ENCODE measurements at regions not wholly inside any gene's neighbourhood (a gene's known extent, or its start where the extent isn't known, plus 50 kb on each side); places are given as distances from the start of the nearest gene placed in this dataset.

DNA sequence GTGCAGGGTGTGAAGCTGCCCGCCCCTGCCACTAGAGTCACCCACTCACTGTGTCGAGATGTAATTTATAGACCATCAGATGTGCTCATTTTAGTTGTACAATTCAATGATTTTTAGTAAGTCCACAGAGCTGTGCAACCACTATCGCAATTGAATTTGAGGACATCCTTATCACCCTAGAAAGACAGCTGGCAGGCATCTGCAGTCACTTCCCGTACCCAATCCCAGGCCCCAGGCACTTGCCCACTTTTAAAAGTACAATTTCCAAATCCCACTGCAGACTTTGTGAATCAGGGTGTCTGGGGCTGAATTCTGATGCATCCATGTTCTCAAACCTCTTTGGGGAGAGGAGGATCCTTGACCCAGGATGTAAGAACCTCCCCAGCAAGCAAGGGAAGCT lies 521.3 kb upstream of the SALL3 start:
- H4K20me1 ChIP-seq (ENCODE audit: insufficient read depth, low read length), result no peaks in the 10 kb centered on the region
- Mint-ChIP-seq H3K36me3 (no peaks in the 10 kb centered on the region), H3K9me3 (peaks cover 0 to 8% (median 2%) of the 10 kb centered on the region in 7 donors), H3K4me1 (no peaks in the 10 kb centered on the region), H3K27me3 (ENCODE audit: low read depth in 3 of 3) (peaks cover 1 to 3% (median 2%) of the 10 kb centered on the region in 3 donors), H3K27ac (no peak overlapping the region), H3K4me3 (no peak overlapping the region)
- no peak overlapping the region for H2AFZ ChIP-seq (ENCODE audit: insufficient read depth, low read depth, low read length, poor library complexity, severe bottlenecking)
- 60% methylated on average over 1 of the region's 4 CpGs for WGBS (ENCODE audit: insufficient coverage)
- intact Hi-C loops (cut with micrococcal nuclease), result no loop called here
- no peak overlapping the region for H3K27ac ChIP-seq (ENCODE audit: low read depth in 1 of 2, low read length in 2 of 2)
- TF ChIP-seq, protein P1, sequence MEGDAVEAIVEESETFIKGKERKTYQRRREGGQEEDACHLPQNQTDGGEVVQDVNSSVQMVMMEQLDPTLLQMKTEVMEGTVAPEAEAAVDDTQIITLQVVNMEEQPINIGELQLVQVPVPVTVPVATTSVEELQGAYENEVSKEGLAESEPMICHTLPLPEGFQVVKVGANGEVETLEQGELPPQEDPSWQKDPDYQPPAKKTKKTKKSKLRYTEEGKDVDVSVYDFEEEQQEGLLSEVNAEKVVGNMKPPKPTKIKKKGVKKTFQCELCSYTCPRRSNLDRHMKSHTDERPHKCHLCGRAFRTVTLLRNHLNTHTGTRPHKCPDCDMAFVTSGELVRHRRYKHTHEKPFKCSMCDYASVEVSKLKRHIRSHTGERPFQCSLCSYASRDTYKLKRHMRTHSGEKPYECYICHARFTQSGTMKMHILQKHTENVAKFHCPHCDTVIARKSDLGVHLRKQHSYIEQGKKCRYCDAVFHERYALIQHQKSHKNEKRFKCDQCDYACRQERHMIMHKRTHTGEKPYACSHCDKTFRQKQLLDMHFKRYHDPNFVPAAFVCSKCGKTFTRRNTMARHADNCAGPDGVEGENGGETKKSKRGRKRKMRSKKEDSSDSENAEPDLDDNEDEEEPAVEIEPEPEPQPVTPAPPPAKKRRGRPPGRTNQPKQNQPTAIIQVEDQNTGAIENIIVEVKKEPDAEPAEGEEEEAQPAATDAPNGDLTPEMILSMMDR (IDR thresholded peaks at IDR 0.05), result no peak
- no peak overlapping the region for H3K4me2 ChIP-seq (replicated peaks; ENCODE audit: extremely low read depth, low read length, poor library complexity, severe bottlenecking)
- H3K27me3 ChIP-seq (ENCODE audit: control insufficient read depth in 2 of 2, insufficient read depth in 2 of 2, low read length in 2 of 2), result no peaks in the 10 kb centered on the region
- no peak overlapping the region for H3K4me3 ChIP-seq (replicated peaks in 1 of 3; ENCODE audit: low read depth in 2 of 3, low read length in 3 of 3)
- H3K9me3 ChIP-seq (replicated peaks in 1 of 2; ENCODE audit: control insufficient read depth in 1 of 2, insufficient read depth in 1 of 2, low read length in 2 of 2), result no peaks in the 10 kb centered on the region
- no peaks in the 10 kb centered on the region for H3K79me2 ChIP-seq (ENCODE audit: insufficient read depth, low read length)
- no peak for DNase-seq
- no peak overlapping the region for H3K9ac ChIP-seq (ENCODE audit: insufficient read depth, low read length, poor library complexity, severe bottlenecking)
- H3K4me1 ChIP-seq (ENCODE audit: control insufficient read depth in 1 of 2, insufficient read depth in 2 of 2, low read length in 2 of 2), result no peaks in the 10 kb centered on the region
- H3K36me3 ChIP-seq (replicated peaks in 1 of 2; ENCODE audit: control insufficient read depth in 1 of 2, insufficient read depth in 2 of 2, low read length in 2 of 2), result no peaks in the 10 kb centered on the region

DNA sequence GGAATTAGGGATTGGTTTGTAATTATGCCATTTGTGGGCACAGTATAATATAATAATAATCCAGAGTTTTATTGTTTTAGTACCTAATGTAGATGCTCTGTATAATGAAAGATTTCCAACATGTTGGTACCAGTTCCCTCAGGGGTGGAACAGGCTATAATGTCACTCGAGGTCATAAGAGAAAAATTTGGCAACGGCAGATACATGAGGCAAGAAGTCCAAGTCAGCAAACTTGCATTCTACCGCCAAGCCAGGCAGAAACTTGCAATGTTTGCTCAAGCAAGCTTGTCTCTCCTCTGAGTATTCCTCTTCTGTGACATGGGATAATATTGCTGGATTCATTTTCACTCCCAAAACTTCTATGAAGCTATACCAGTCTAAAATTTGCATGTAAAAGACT lies 520.0 kb upstream of the SALL3 start:
- intact Hi-C loops (cut with micrococcal nuclease), result no loop called here
- H3K79me2 ChIP-seq (ENCODE audit: insufficient read depth, low read length), result no peaks in the 10 kb centered on the region
- no peak overlapping the region for H3K27ac Mint-ChIP-seq
- no peaks in the 10 kb centered on the region for H4K20me1 ChIP-seq (ENCODE audit: insufficient read depth, low read length)
- peaks cover 0 to 9% (median 6%) of the 10 kb centered on the region in 7 donors for H3K9me3 Mint-ChIP-seq
- H3K9me3 ChIP-seq (replicated peaks in 1 of 2; ENCODE audit: control insufficient read depth in 1 of 2, insufficient read depth in 1 of 2, low read length in 2 of 2), result no peaks in the 10 kb centered on the region
- H3K4me1 Mint-ChIP-seq, result no peaks in the 10 kb centered on the region
- H3K27ac ChIP-seq (ENCODE audit: low read depth in 1 of 2, low read length in 2 of 2), result no peak overlapping the region
- H3K4me1 ChIP-seq (ENCODE audit: control insufficient read depth in 1 of 2, insufficient read depth in 2 of 2, low read length in 2 of 2), result no peaks in the 10 kb centered on the region
- H3K9ac ChIP-seq (ENCODE audit: insufficient read depth, low read length, poor library complexity, severe bottlenecking), result no peak overlapping the region
- no peaks in the 10 kb centered on the region for H3K36me3 Mint-ChIP-seq
- peaks cover 0 to 2% (median 1%) of the 10 kb centered on the region in 3 donors for H3K27me3 Mint-ChIP-seq (ENCODE audit: low read depth in 3 of 3)
- no peak overlapping the region for H3K4me3 Mint-ChIP-seq
- H3K4me2 ChIP-seq (replicated peaks; ENCODE audit: extremely low read depth, low read length, poor library complexity, severe bottlenecking), result no peak overlapping the region
- TF ChIP-seq, protein P1 (IDR thresholded peaks at IDR 0.05), result no peak
- no peaks in the 10 kb centered on the region for H3K36me3 ChIP-seq (replicated peaks in 1 of 2; ENCODE audit: control insufficient read depth in 1 of 2, insufficient read depth in 2 of 2, low read length in 2 of 2)
- 94% methylated on average over 2 of the region's 3 CpGs for WGBS (ENCODE audit: insufficient coverage)
- no peak overlapping the region for H3K4me3 ChIP-seq (replicated peaks in 1 of 3; ENCODE audit: low read depth in 2 of 3, low read length in 3 of 3)
- H2AFZ ChIP-seq (ENCODE audit: insufficient read depth, low read depth, low read length, poor library complexity, severe bottlenecking), result no peak overlapping the region
- no peaks in the 10 kb centered on the region for H3K27me3 ChIP-seq (ENCODE audit: control insufficient read depth in 2 of 2, insufficient read depth in 2 of 2, low read length in 2 of 2)
- no peak for DNase-seq
